Neural cell (in vitro differentiated cells): ENCODE measurements at regions not wholly inside any gene's neighbourhood (a gene's known extent, or its start where the extent isn't known, plus 50 kb on each side); places are given as distances from the start of the nearest gene placed in this dataset.

Source experiments
- H2AFZ ChIP-seq: fragments of 200-600, 300-800 bp; sonication (generic), shearing (Covaris generic); 2 replicates; pipeline ENCODE4 v1.6.0; 2014; ENCODE audit warnings: low read depth, mild to moderate bottlenecking, antibody characterized with exemption, low read length, moderate library complexity
- H3F3A ChIP-seq: fragments of 200-600 bp; shearing (Covaris generic); 2 replicates; pipeline ENCODE4 v1.6.1; 2016; ENCODE audit warnings: mild to moderate bottlenecking, moderate library complexity, mixed read lengths, antibody characterized with exemption, low read length; ENCODE audit not compliant: insufficient read depth, poor library complexity, severe bottlenecking
- H3K27ac ChIP-seq: fragments of 200-600, 300-800 bp; sonication (generic), shearing (Covaris generic); 2 replicates; pipeline ENCODE4 v1.5.1; 2014; ENCODE audit warnings: mild to moderate bottlenecking, low read length, moderate library complexity
- H3K27me3 ChIP-seq: fragments of 300-800, 200-600 bp; sonication (generic), shearing (Covaris generic); 2 replicates; pipeline ENCODE4 v1.6.0; 2014; ENCODE audit warnings: mild to moderate bottlenecking, low read depth, low read length, moderate library complexity; ENCODE audit not compliant: insufficient read depth
- H3K36me3 ChIP-seq: fragments of 300-800, 200-600 bp; sonication (generic), shearing (Covaris generic); 2 replicates; pipeline ENCODE4 v1.5.1; 2014; ENCODE audit warnings: mild to moderate bottlenecking, antibody characterized with exemption, low read length, moderate library complexity; ENCODE audit not compliant: insufficient read depth
- H3K4me2 ChIP-seq: fragments of 300-800, 200-600 bp; sonication (generic), shearing (Covaris generic); 2 replicates; pipeline ENCODE4 v1.6.0; 2014; ENCODE audit warnings: mild to moderate bottlenecking, low read length
- H3K4me3 ChIP-seq: fragments of 300-800, 200-600 bp; sonication (generic), shearing (Covaris generic); 2 replicates; pipeline ENCODE4 v1.5.1; 2014; ENCODE audit warnings: mild to moderate bottlenecking, low read length, moderate library complexity
- H3K79me2 ChIP-seq: fragments of 200-600 bp; shearing (Covaris generic); replicated peaks from 2 replicates; pipeline ENCODE4 v1.6.0; 2014; ENCODE audit warnings: mild to moderate bottlenecking, low read length, moderate library complexity; ENCODE audit not compliant: insufficient read depth
- H3K9ac ChIP-seq: fragments of 300-800, 200-600 bp; sonication (generic), shearing (Covaris generic); 2 replicates; pipeline ENCODE4 v1.6.1; 2016; ENCODE audit warnings: mild to moderate bottlenecking, low read length, mixed read lengths
- H3K9me2 ChIP-seq: fragments of 200-600 bp; shearing (Covaris generic); 2 replicates; pipeline ENCODE4 v1.6.1; 2016; ENCODE audit warnings: mild to moderate bottlenecking, low read length, mixed read lengths; ENCODE audit not compliant: insufficient read depth
- H3K9me3 ChIP-seq: fragments of 200-600, 300-800 bp; sonication (generic), shearing (Covaris generic); 2 replicates; pipeline ENCODE4 v1.6.1; 2016; ENCODE audit warnings: mild to moderate bottlenecking, mixed run types, low read length, moderate library complexity, mixed read lengths
- H4K20me1 ChIP-seq: fragments of 200-600 bp; shearing (Covaris generic); 2 replicates; pipeline ENCODE4 v1.6.1; 2016; ENCODE audit warnings: mild to moderate bottlenecking, mixed run types; ENCODE audit not compliant: insufficient read depth
- CTCF ChIP-seq: fragments of 450-650 bp; IDR thresholded peaks from 2 replicates; pipeline ENCODE4 v1.5.1; 2014; ENCODE audit warnings: antibody characterized with exemption, mild to moderate bottlenecking, moderate library complexity; ENCODE audit not compliant: poor library complexity, severe bottlenecking
- EP300 ChIP-seq: fragments of 450-650 bp; conservative IDR thresholded peaks from 2 replicates; pipeline ENCODE4 v1.6.1; 2014; ENCODE audit warnings: antibody characterized with exemption, mild to moderate bottlenecking, moderate library complexity; ENCODE audit not compliant: poor library complexity, severe bottlenecking
- EZH2 ChIP-seq: fragments of 200-600, 300-800 bp; shearing (Covaris generic), sonication (generic); IDR thresholded peaks from 2 replicates; pipeline ENCODE4 v1.6.1; 2014; ENCODE audit warnings: antibody characterized with exemption, low read length, borderline replicate concordance, mild to moderate bottlenecking; ENCODE audit not compliant: insufficient read depth, poor library complexity, severe bottlenecking
- MXI1 ChIP-seq: fragments of 450-650 bp; conservative IDR thresholded peaks from 2 replicates; pipeline ENCODE4 v1.6.1; 2014; ENCODE audit warnings: antibody characterized with exemption, mild to moderate bottlenecking; ENCODE audit not compliant: poor library complexity, severe bottlenecking
- POLR2AphosphoS5 ChIP-seq: IDR thresholded peaks from 2 replicates; pipeline ENCODE4 v1.6.1; 2012
- RAD21 ChIP-seq: fragments of 450-650 bp; conservative IDR thresholded peaks from 2 replicates; pipeline ENCODE4 v1.6.1; 2014; ENCODE audit warnings: antibody characterized with exemption, mild to moderate bottlenecking, moderate library complexity
- REST ChIP-seq: IDR thresholded peaks from 2 replicates; pipeline ENCODE4 v1.6.1; 2012; ENCODE audit warnings: borderline replicate concordance
- SMC3 ChIP-seq: fragments of 450-650 bp; conservative IDR thresholded peaks from 2 replicates; pipeline ENCODE4 v1.6.1; 2014; ENCODE audit warnings: antibody characterized with exemption, mild to moderate bottlenecking, moderate library complexity; ENCODE audit not compliant: poor library complexity
- TAF1 ChIP-seq: IDR thresholded peaks from 2 replicates; pipeline ENCODE4 v1.6.1; 2012; ENCODE audit warnings: low read depth

DNA sequence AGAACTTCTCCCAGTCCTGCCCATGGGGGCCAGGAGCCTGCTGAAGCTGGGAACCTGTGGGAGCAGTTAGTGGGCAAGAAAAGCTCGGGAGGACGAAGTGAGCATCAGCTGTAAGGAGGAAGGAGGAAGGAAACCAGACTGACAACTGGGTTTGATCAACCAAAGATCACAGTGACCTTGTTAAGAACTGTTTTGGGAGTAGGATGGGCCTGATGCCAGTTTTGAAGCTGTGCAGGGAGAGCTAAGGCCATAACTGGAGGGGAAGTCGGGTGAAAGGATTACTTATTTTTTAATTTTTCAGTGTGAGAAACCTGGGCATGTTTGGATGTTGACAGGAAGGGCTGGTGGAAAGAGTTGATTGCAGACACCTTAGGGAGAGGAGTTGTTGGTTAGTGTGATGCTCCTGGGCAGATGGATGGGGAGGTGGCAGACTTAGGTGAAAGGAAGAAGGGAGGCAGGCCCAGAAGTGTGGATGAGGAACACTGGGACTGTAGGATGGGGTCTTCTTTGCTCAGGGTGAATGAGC, 58.3 kb upstream of the KLF4 start:
- H3K9ac ChIP-seq = no peak overlapping the region
- H3K36me3 ChIP-seq = no peaks in the 10 kb centered on the region
- H3K4me2 ChIP-seq = no peak overlapping the region
- no peaks in the 10 kb centered on the region for H3K27me3 ChIP-seq
- no peak overlapping the region for H3K4me3 ChIP-seq
- no peaks in the 10 kb centered on the region for H3K9me3 ChIP-seq
- TF ChIP-seq MXI1 = no peak
- TF ChIP-seq EZH2 = no peak
- TF ChIP-seq EP300 = no peak
- TF ChIP-seq CTCF = no peak
- no peak for TF ChIP-seq REST
- no peaks in the 10 kb centered on the region for H4K20me1 ChIP-seq
- no peak overlapping the region for H2AFZ ChIP-seq
- H3K79me2 ChIP-seq = no peaks in the 10 kb centered on the region
- no peaks in the 10 kb centered on the region for H3K9me2 ChIP-seq
- H3F3A ChIP-seq = no peaks in the 10 kb centered on the region
- H3K27ac ChIP-seq = no peak overlapping the region

GRCh38 chr9:107547303-107547702, 57.7 kb upstream of the KLF4 start:
- H3K27me3 ChIP-seq = no peaks in the 10 kb centered on the region
- no peaks in the 10 kb centered on the region for H4K20me1 ChIP-seq
- no peak overlapping the region for H3K27ac ChIP-seq
- no peaks in the 10 kb centered on the region for H3K9me2 ChIP-seq
- no peaks in the 10 kb centered on the region for H3K9me3 ChIP-seq
- no peak overlapping the region for H3K9ac ChIP-seq
- no peaks in the 10 kb centered on the region for H3K79me2 ChIP-seq
- no peak for TF ChIP-seq REST
- TF ChIP-seq RAD21 = no peak
- no peak for TF ChIP-seq SMC3
- no peak for TF ChIP-seq EZH2
- no peak for TF ChIP-seq TAF1
- TF ChIP-seq EP300 = no peak
- TF ChIP-seq POLR2AphosphoS5 = no peak
- no peak for TF ChIP-seq MXI1
- no peak for TF ChIP-seq CTCF
- H3K4me3 ChIP-seq = no peak overlapping the region
- no peaks in the 10 kb centered on the region for H3K36me3 ChIP-seq
- no peaks in the 10 kb centered on the region for H3F3A ChIP-seq
- no peak overlapping the region for H3K4me2 ChIP-seq
- no peak overlapping the region for H2AFZ ChIP-seq
